ENCODE measurements at regions not wholly inside any gene's neighbourhood (a gene's known extent, or its start where the extent isn't known, plus 50 kb on each side); places are given as distances from the start of the nearest gene placed in this dataset.
"Not testable (repeated sequence)": the region's sequence is repeated elsewhere in the genome, so short reads cannot be mapped to it uniquely, and the experiment has no call there.

DNA sequence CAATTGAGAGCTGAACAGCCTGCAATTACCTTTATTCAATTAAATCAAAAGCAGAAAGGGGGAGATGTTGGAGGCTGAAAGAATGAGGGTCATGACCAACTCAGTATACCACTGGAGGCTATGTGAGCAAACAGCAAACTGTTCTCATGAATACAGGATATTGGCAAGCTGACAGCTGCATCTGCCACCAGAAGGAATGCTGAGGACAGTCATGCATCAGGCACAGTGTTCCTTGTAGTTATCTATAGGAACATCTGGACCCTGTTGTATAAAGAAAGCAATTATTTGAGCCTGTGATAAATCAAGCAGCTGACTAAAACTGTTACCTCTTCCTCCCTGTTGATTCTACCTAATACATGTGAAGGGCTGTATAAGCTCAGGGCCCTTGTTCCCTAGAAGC is 2064.6 kb downstream of the TP53TG3F start:
- DNase-seq = no peak

- DNase-seq = no peak
Measured at GRCh38 chr16:35525979-35526590, 2066.7 kb downstream of the TP53TG3F start.

DNA sequence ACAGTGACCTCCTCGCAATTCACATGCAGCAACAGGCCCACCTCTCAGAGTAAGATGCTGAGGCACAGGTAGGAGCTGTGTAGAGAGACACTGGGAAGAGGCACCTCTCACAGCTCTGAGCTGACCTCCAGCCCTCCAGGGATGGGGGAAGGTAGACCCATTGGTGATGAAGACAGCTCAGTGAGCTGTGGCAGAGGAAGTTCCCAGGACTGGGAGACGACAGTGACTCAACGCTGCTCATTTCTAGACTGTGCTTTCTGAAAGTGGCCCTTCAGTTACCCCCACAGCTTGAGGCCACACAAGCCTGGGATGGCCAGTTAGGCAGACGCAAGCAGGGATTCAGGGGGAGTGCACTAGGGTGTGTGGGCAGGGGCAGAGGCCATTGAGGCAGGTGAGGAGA is 2073.2 kb downstream of the TP53TG3F start:
- DNase-seq = no peak

- no peak for DNase-seq
Measured at GRCh38 chr16:35533683-35534082, 2074.3 kb downstream of the TP53TG3F start.

GRCh38 chr16:35543486-35543885 is 2084.1 kb downstream of the TP53TG3F start:
- no peak for DNase-seq

GRCh38 chr16:35552763-35553162 is 2093.4 kb downstream of the TP53TG3F start:
- no peak for DNase-seq

GRCh38 chr16:35557731-35558130 is 2098.3 kb downstream of the TP53TG3F start:
- no peak for DNase-seq

GRCh38 chr16:35559911-35560636 is 2100.7 kb downstream of the TP53TG3F start:
- DNase-seq = no peak

- DNase-seq = no peak
Measured at GRCh38 chr16:35560637-35560984, 2101.2 kb downstream of the TP53TG3F start.

DNA sequence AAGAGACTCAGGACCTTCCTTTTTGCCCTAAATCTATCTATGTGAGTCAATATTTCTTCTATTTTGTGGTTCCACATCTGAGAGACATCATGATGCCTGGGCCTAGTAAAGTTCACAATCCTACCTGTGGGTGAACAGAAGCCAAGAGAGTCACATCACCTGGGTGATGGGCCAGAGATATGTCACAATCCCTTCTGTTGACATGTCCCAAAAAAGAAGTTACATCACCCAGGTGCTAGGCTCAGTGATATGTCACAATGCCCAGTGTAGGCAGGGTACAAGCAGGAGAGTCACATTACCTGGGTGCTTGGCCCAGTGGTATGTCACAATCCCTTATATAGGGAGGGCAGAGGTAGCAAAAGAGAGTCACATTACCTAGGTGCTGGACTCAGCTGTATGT is 2101.9 kb downstream of the TP53TG3F start:
- no peak for DNase-seq

DNA sequence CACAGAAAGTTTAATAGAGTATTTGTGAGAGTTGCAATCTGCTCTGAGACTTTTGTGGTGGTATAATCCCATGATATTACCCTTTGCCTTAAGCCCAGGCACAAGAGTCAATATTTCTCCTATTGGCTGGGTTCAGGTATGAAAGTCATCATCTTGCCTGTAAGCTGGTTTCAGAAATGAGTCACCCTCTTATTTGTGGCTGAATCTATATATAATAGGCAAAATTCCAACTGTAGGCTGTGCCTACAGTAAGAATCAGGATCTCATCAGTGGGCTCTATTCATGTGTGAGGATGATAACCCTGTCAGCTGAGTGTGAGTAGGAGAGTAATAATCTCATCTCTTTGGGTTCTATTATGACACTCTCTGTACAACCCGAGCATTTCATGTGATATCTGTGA is 2103.1 kb downstream of the TP53TG3F start:
- no peak for DNase-seq

DNA sequence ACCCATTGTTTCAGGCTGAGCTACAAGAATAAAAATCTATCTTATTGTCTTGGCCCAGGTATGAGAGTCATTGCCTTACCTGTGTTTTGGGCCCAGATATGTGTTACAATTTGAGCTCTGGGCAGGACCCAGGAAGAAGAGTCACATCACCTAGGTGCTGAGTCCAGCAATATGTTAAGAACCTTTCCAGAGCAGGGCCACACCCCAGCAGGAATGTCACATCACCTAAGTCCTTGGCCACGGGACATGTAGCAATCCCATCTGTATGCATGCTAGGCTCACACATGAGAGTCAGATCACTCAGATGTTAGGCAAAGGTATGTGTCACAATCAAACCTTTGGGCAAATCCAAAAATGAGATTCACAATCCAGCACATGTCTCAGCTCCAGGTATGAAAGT is 2103.5 kb downstream of the TP53TG3F start:
- DNase-seq = no peak

- no peak for DNase-seq
Measured at GRCh38 chr16:35564148-35564547, 2104.7 kb downstream of the TP53TG3F start.

- DNase-seq = no peak
Measured at GRCh38 chr16:35564889-35565288, 2105.5 kb downstream of the TP53TG3F start.

GRCh38 chr16:35565626-35566025 is 2106.2 kb downstream of the TP53TG3F start:
- no peak for DNase-seq

- no peak for DNase-seq
Measured at GRCh38 chr16:35569413-35569812, 2110.0 kb downstream of the TP53TG3F start.

DNA sequence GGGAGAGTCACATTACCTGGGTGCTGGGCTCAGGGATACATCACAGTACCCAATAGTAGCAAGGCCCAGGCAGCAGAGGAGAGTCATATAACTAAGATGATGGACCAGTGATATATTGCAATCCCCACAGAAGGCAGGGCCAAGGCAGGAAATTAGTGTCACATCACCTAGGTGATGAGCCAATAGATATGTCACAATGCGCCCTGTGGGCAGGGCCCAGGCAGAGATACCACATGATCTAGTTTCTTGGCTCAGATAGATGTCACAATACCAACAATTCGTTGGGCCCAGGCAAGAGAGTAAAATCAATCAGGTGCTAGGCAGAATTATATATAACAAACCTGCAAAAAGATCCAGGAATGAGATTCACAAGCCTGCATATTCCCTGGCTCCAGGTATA is 2111.5 kb downstream of the TP53TG3F start:
- DNase-seq = no peak

- DNase-seq = no peak
Measured at GRCh38 chr16:35572186-35572585, 2112.8 kb downstream of the TP53TG3F start.

DNA sequence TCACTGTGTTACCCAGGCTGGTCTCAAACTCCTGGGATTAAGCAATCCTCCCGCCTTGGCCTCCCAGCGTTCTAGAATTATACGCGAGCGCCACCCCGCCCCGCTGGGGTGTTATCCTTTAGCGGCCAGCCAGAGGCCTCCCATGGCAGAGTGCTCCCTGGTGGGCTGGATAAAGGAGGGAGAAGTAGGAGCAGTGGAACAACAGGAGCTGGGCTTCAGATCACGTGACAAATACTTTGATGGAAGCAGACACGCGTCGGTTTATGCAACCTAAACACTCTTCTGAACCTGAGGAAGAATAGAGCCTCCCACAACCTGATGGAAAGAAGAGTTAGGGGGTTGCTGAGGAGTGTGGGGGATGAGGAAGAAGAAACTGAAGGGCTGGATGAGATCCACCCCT is 2114.0 kb downstream of the TP53TG3F start:
- DNase-seq = no peak

DNA sequence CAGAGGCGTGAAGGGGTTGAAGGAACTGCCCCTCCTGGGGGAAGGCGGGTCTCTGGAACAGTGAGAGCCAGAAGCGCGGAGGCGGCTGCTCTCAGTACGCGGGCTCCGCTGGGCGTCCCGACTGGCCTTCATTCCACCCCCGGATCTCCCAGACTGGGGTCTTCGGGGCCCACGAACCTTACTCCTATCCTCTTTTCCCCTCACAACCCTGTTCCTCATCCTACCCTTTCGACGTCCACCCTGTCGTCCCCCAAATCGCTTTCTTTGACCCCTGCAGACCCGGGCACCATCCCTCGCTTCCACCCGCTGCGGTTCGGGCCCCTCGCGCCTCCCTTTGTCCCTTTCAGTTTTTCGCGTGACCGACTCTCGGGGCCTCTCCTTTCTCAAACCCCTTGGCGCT is 2114.6 kb downstream of the TP53TG3F start:
- DNase-seq = no peak

- DNase-seq = no peak
Measured at GRCh38 chr16:35574454-35575431, 2115.3 kb downstream of the TP53TG3F start.

DNA sequence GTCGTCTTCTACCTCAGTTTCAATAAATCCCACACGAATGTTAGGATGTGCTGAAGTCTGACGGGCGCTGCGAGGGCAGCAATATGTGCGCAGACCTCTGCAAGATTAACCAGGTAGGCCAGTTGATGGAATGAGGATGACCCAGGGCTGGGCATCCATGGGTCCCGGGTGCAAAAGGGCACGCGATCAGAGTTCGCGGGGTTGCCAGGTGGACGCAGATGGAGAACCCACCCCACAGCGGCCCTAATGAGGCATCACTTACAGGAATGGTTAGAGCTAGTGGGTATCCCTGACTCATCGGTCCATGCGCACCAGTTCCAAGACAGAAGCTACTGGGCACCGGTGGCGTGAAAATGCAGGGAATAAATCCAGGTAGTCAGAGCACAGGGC is 2116.0 kb downstream of the TP53TG3F start:
- no peak for DNase-seq

DNA sequence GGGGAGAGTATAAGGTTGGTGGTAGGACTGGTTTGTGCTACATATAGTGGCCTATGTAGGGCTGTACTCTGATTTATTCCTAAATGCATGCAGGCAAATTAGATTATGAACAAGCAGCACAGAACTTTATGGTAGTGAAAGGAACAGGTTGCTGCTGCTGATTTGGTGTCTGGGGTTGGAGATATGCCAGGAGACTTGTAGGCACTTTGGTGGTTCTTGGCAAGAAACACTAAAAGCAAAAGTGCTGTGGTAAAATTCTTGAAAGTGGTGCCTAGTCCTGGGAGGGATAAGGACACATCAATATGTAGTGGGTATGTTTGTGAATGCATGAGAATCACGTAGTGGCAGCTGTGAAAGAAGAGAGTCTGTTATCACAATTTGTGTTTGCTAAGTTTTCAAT is 2126.0 kb downstream of the TP53TG3F start:
- no peak for DNase-seq

GRCh38 chr16:35590913-35591312 is 2131.5 kb downstream of the TP53TG3F start:
- not testable (repeated sequence) for DNase-seq
